Peyer's patch (tissue), 4 donors: ENCODE measurements at regions not wholly inside any gene's neighbourhood (a gene's known extent, or its start where the extent isn't known, plus 50 kb on each side); places are given as distances from the start of the nearest gene placed in this dataset.

Experiments
- POLR2A ChIP-seq, 2 donors: fragments of 450-650 bp; IDR thresholded peaks; one replicate each; pipeline ENCODE4 v1.5.1; 2017; ENCODE audit warnings: antibody characterized with exemption in 2 of 2, mild to moderate bottlenecking in 2 of 2, moderate library complexity in 2 of 2
- TF ChIP-seq, protein P1 (sequence below), 6 experiments: fragments of 450-650 bp in 4 of 6; fragments of 200-600 bp in 2 of 6; sonication (generic) in 1 of 6; IDR thresholded peaks; one replicate each; pipeline ENCODE4 v1.5.1; 2017 to 2019; ENCODE audit warnings: antibody characterized with exemption in 6 of 6, mild to moderate bottlenecking in 3 of 6, moderate library complexity in 1 of 6

DNA sequence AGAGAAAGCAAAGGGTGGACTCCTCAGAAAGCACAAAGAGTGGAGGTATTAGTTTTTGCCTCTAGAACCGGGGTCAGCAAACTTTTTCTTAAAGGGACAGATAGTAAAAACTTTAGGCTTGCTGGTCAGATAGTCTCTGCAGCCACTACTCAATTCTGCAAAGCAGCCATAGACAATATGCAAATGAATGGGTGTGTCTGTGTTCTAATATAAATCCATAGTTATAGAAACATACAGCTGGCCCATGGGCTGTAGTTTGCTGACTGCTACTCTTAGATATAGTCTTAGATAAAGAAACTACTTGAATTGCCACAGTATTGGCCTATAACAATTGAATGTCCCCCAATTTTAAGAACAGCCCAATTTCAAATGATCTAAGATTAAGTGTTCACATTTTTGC is 101.6 kb upstream of the CACHD1 start:
- TF ChIP-seq, protein P1, sequence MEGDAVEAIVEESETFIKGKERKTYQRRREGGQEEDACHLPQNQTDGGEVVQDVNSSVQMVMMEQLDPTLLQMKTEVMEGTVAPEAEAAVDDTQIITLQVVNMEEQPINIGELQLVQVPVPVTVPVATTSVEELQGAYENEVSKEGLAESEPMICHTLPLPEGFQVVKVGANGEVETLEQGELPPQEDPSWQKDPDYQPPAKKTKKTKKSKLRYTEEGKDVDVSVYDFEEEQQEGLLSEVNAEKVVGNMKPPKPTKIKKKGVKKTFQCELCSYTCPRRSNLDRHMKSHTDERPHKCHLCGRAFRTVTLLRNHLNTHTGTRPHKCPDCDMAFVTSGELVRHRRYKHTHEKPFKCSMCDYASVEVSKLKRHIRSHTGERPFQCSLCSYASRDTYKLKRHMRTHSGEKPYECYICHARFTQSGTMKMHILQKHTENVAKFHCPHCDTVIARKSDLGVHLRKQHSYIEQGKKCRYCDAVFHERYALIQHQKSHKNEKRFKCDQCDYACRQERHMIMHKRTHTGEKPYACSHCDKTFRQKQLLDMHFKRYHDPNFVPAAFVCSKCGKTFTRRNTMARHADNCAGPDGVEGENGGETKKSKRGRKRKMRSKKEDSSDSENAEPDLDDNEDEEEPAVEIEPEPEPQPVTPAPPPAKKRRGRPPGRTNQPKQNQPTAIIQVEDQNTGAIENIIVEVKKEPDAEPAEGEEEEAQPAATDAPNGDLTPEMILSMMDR (IDR thresholded peaks at IDR 0.05), result no peak
- no peak for TF ChIP-seq POLR2A (IDR thresholded peaks at IDR 0.05)
